GM18951 (cell line): ENCODE measurements at regions not wholly inside any gene's neighbourhood (a gene's known extent, or its start where the extent isn't known, plus 50 kb on each side); places are given as distances from the start of the nearest gene placed in this dataset.

ENCODE experiments used
- POLR2A ChIP-seq: IDR thresholded peaks from 4 replicates; pipeline ENCODE4 v1.6.1; 2011; ENCODE audit warnings: mild to moderate bottlenecking; ENCODE audit not compliant: insufficient read length, insufficient read depth; ENCODE audit errors: extremely low read depth
- in situ Hi-C: fragments of 300-500 bp; cut with MboI; formaldehyde crosslinking; loops from one replicate; pipeline ENCODE4 v1.12.0; 2022; ENCODE audit warnings: low sequenced_read_pairs, mixed read lengths, inconsistent platforms; ENCODE audit not compliant: unreplicated experiment

DNA sequence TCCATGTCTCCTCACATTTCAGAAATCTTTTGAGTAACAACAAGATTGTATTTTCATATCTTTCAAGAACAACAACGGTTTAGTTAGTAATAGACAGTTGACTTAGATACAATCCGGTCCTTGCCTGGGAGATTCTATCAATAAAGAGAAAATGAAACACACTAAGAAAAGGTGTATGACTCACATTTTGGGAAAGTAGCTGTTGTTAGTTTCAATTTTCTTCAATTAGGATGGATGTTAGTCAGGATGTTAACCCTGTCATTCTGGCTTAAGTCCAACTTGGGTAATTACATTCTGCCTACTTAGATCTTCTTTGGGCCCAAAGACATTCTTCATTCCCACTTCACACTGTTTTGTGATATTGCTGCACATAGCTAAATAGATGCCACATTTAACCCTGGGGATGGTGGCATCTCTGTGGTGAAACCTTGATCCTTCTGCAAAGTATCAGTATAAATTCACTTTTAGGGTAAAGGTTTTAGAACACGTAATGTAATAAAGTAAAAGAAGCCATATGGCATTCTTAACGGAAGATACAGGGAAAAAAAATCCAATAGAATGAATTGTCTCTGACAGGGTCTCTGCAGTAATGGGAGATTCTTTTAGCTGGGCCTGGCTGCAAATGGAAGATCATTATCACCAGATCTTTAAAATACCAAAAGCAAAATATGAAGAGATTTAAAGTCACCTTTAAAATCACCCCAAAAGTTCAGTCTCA is 365.5 kb downstream of the FIGN start:
- in situ Hi-C loops, result no loop called here
- TF ChIP-seq POLR2A, result no peak

DNA sequence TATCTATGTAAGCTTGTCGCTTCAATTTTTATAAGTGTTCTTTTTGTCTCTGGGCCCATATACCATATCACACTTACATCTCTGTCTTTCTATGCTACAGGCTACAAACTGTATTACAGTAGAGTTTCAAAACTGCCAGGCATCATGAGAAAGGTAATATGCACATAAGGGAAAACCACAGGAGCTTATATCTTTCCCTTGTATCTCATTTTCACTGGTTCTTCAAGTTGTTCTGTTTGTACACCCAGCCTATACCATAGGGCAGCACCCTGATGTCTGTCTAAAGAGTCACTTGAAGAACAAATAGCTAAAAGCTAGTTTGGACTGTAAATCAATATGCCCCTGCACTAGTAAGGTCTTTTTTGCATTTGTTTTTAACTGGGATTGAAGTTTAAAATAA is 366.7 kb downstream of the FIGN start:
- TF ChIP-seq POLR2A, result no peak
- in situ Hi-C loops, result no loop called here

DNA sequence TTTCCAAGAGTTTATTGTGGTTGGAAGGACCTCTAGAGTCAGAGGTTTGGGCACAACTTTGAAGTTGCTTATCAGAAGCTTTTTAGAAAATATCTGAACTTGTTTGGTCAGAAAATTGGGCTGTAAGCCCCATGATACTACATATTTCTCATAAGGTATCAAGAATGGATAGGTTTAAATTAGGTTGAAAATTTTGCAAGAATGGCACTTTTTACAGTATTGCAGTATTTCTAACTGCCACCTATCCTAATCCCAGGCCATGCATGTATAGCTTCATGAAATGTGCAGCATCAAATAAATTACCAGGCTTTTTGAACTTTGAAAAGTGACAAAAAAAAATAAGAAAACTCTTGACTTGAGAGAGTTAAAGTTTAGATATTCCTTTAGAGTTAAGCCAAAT is 367.2 kb downstream of the FIGN start:
- no peak for TF ChIP-seq POLR2A
- in situ Hi-C loops, result no loop called here

DNA sequence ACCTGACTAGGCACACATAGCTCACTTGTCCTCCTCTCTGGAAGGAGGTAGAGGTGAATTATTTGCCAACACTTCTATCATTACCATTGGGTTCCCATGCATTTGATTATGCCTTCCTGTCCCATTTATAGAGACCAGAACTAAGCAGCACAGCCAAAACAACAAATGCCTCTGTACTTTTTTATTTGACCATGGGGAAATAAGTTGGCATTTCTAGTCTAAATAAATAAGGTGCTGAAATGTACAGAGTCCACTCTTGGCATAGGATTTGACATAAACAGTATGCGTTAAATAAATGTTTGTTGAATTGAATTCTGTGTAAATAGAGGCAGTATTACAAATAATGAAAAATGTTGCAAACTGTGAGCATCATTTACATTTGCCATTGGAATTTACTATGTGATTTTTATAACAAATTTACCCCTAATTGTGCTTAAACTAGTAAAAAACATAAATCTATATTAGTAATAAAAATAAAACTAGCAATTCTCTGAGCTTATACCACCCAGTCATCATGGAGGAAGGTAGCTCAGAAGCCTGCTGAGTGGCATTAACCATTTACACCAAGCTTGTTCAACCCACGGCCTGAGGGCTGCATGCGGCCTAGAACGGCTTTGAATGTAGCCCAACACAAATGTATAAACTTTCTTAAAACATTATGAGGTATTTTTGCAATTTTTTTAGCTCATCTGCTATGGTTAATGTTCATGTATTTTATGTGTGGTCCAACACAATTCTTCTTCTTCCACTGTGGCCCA is 367.8 kb downstream of the FIGN start:
- TF ChIP-seq POLR2A, result no peak
- in situ Hi-C loops, result no loop called here

DNA sequence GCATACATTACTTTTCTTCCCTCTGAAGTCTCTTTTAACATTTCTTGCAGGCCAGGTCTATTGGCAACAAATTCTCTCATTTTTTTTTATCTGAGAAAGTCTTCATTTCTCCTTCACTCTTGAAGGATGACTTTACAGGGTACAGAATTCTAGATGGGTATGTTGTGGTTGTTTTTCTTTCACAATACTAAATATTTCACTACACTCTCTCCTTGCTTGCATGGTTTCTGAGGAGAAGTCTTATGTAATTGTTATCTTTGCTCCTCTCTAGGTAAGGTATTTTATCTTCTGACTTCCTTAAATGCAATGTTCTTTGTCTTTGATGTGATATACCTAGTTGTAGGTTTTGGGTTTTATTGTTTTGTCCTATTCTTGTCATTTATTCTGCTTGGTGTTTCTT is 371.1 kb downstream of the FIGN start:
- TF ChIP-seq POLR2A, result no peak
- in situ Hi-C loops, result no loop called here

DNA sequence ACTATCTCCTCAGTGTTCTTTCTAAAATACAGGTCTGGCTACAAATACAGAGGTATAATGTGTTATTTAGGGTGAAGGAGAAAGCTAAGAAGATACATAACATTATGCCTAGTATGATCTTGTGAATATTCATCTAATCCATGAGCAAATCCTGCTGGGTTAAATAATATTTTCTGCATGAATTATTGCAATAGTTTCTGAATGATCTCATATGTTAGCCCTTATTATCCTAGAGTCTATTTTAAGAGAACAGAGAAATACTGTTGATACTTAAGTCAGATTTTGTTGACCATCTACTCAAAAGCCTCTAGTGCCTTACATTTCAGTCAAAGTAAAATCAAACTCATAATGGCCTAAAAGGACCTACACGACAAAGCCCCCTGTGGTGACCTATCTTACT is 382.3 kb downstream of the FIGN start:
- in situ Hi-C loops, result no loop called here
- TF ChIP-seq POLR2A, result no peak

DNA sequence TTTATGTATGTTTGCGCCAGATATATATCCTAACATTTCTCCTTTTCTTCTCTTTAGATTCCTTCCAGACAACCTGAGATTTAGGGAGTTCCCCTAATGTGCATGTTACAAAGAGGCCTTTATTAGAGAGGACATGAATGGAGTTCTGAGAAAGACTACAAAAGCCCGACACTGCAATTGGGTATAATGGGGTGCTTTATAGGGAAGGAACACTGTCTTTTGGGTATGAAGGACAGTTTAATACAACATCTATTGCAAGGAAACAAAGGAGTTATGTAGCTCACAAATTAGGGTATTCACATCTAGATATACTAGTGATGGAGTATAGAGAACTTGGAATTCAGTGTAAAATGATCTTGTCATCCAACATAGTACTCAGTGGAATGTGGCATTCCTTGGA is 383.8 kb downstream of the FIGN start:
- in situ Hi-C loops, result no loop called here
- no peak for TF ChIP-seq POLR2A

DNA sequence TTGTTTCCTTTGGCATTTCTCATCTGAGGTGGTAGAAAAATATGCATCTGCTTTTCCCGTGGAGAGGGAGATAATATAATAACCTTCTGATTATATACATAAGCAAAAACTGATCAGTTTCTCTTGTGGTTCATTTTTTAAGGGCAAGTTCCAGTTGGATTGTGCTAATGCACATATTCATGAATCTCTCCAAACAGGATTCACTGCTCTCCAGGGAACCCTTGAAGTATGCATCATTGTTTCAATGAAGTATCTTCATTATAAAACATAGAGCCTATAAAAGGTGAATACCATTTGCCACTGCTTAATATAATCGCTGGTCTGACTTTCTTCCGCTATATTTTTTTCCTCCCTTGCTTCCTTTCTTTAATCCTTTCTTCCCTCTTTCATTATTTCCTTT is 384.7 kb downstream of the FIGN start:
- no peak for TF ChIP-seq POLR2A
- in situ Hi-C loops, result no loop called here

DNA sequence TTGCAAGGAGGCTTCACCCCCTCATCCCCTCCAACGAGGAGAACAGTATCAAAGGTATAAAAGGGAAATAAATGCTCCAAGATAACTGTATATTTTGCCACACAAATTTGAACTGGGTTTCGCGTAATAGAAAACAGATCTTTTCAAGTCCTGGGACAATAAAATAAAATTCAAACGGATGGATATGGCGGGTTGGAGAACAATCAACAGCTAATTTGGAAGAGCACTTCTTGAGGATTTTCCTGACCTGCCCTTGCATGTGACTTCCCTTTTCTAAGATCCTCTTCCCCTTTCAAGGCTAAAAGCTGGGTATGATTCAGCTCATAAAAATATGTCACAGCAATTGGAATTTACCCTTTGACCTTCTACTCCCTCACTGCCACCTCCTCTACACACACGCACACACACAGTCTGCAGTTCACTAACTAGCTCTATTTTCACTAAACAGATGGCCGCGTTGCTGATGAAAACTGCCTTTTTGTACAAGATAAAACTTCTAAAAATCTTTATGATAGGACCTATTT is 386.9 kb downstream of the FIGN start:
- no peak for TF ChIP-seq POLR2A
- in situ Hi-C loops, result loop anchor here (25.0 kb wide), 1 partner anchor 713 kb away; no protein-coding TSS in a partner anchor

DNA sequence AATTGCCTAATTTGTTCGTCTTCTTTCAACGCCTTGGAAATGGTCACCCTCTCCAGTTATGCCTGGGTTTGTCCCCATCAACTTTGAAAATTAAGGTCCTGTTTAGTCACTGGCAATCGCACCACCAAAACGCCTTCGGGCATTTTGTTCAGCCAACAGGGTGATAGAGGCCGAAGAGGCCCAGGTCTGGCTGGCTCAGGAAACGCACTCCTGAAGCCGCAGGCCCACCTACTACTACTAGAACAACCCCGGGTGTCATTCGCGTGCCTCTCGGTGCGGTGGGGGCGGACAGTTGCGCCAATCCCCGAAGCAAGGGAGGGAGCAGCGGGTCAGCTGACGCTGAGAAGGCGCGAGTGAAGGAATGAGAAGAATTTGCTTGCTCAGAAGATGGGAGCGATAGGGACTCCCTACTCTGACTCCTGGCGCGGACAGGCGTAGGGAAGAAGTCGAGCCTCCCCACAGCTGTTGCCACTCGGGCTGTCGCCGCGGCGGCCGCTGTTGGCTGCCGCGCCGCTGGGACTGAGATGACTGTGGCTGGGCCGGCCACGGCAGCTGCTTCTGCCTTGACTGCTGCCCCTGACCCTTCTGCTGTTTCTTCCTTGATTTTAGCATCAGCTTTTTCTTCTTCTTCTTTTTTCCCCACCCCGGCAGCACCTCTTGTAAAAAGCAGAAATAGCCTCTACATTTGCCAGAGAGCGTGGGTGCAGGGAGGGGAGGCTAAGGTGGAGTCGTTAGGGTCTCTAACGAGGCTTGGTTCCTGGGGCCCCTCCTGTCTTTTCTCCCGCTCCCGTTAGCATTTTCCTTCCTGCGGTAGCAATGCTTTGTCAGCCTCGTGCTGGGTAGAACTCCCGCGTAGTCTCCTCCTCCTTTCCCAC is 387.6 kb downstream of the FIGN start:
- no peak for TF ChIP-seq POLR2A
- in situ Hi-C loops, result loop anchor here (25.0 kb wide), 1 partner anchor 714 kb away; no protein-coding TSS in a partner anchor

DNA sequence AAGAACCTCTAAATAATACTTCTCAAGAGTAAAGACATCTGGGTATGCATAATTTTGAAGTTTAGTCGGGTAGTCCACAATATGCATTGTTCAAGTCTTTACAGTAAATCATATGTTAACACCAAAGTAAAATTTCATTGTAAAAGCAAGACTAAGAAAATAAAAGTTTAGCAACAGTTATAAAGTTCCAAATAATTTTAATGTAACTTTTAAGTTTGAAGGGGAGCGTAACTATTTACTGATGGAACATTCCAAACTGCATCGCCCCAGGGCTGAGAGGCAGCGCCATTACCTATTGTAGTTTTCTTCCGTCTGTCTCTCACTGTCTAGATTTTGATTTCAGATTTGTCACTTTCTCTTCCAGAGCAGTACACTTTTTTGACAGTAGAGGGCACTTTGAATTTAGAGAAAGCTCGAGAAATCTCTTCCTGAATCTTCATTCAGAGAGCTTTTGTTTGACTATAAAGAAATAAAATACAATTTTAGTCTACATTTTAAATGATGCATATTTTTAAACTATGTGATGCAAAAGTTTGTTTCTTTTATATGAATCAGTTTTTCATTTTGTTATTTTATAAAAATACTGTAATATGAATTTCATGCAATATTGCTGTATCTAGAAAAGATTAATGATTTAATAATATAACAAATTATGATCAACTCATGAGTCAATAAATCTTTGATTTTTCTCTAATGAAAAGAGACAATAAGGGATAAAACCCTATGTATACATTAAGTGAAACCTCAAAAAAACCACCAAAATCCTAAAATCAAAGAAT is 389.8 kb downstream of the FIGN start:
- TF ChIP-seq POLR2A, result no peak
- in situ Hi-C loops, result loop anchor here (25.0 kb wide), 1 partner anchor 716 kb away; no protein-coding TSS in a partner anchor

DNA sequence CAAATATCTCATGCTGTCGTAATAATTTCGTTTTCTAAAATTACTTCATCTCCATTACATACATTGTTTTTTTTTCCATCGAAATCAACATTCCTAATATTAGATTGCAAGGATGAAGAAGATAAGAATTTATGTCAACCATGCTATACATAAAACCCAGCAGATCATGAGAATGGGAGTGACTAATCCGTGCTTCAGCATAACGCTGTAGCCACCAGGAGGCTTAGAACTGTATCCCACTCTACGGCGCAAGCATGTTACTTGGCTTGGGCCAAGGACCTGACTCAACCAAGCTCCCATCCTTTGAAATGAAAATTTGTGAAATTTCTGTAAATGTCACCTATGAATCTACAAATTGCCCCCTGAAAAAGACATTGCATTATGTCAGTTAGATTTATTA is 392.5 kb downstream of the FIGN start:
- in situ Hi-C loops, result loop anchor here (25.0 kb wide), 1 partner anchor 719 kb away; no protein-coding TSS in a partner anchor
- TF ChIP-seq POLR2A, result no peak
